ENCODE measurements at regions not wholly inside any gene's neighbourhood (a gene's known extent, or its start where the extent isn't known, plus 50 kb on each side); places are given as distances from the start of the nearest gene placed in this dataset.

- TF ChIP-seq SMC3 (IDR thresholded peaks at IDR 0.05; ENCODE audit: low read depth, low read length) (no peak), PBX3 (IDR thresholded peaks at IDR 0.05) (no peak), CTCF (IDR thresholded peaks at IDR 0.05) (no peak), TAF1 (IDR thresholded peaks at IDR 0.05; ENCODE audit: borderline replicate concordance, low read depth, low read length) (no peak), POLR2AphosphoS5 (IDR thresholded peaks at IDR 0.05; ENCODE audit: low read depth, low read length) (no peak), RXRA (IDR thresholded peaks at IDR 0.05; ENCODE audit: borderline replicate concordance, low read depth) (no peak), MXI1 (IDR thresholded peaks at IDR 0.05; ENCODE audit: low read depth, low read length) (no peak), USF2 (IDR thresholded peaks at IDR 0.05; ENCODE audit: borderline replicate concordance, low read depth, low read length) (no peak), REST (IDR thresholded peaks at IDR 0.05; ENCODE audit: low read depth, low read length) (no peak), NFIC (IDR thresholded peaks at IDR 0.05; ENCODE audit: borderline replicate concordance) (no peak), TEAD4 (IDR thresholded peaks at IDR 0.05; ENCODE audit: borderline replicate concordance, insufficient read depth) (no peak), ZBTB33 (IDR thresholded peaks at IDR 0.05; ENCODE audit: borderline replicate concordance, low read depth) (no peak), EZH2phosphoT487 (IDR thresholded peaks at IDR 0.05; ENCODE audit: borderline replicate concordance, low read depth) (no peak), JUND (IDR thresholded peaks at IDR 0.05) (no peak)
These were observed 84.2 kb upstream of the HS3ST1 start for GRCh38 chr4:11512871-11513270.
